ENCODE measurements at regions not wholly inside any gene's neighbourhood (a gene's known extent, or its start where the extent isn't known, plus 50 kb on each side); places are given as distances from the start of the nearest gene placed in this dataset.

- TF ChIP-seq, protein P1, sequence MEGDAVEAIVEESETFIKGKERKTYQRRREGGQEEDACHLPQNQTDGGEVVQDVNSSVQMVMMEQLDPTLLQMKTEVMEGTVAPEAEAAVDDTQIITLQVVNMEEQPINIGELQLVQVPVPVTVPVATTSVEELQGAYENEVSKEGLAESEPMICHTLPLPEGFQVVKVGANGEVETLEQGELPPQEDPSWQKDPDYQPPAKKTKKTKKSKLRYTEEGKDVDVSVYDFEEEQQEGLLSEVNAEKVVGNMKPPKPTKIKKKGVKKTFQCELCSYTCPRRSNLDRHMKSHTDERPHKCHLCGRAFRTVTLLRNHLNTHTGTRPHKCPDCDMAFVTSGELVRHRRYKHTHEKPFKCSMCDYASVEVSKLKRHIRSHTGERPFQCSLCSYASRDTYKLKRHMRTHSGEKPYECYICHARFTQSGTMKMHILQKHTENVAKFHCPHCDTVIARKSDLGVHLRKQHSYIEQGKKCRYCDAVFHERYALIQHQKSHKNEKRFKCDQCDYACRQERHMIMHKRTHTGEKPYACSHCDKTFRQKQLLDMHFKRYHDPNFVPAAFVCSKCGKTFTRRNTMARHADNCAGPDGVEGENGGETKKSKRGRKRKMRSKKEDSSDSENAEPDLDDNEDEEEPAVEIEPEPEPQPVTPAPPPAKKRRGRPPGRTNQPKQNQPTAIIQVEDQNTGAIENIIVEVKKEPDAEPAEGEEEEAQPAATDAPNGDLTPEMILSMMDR (IDR thresholded peaks at IDR 0.05; ENCODE audit: insufficient read depth, low read depth, low read length), result no peak
- TF ChIP-seq EZH2 (IDR thresholded peaks at IDR 0.05; ENCODE audit: insufficient read depth, low read length), result no peak
Observed at GRCh38 chr11:11000579-11001283, 142.9 kb upstream of the ZBED5 start.
